Mucosa of gallbladder (tissue), 1 donor: ENCODE measurements at regions not wholly inside any gene's neighbourhood (a gene's known extent, or its start where the extent isn't known, plus 50 kb on each side); places are given as distances from the start of the nearest gene placed in this dataset.
A peak's percentile ranks its signal among the peaks of the same experiment; 100 is the strongest.

Experiments
- DNase-seq: peaks from one replicate; pipeline ENCODE4 v3.0.0-alpha.2; 2020; ENCODE audit warnings: low spot score
- donor health status: DM: no; HTN: no; CAD: no.

- DNase-seq = no peak
Measured at GRCh38 chr3:182575941-182576340, 217.4 kb upstream of the ATP11B start.

- no peak for DNase-seq
Measured at GRCh38 chr3:182583545-182583944, 209.8 kb upstream of the ATP11B start.

DNA sequence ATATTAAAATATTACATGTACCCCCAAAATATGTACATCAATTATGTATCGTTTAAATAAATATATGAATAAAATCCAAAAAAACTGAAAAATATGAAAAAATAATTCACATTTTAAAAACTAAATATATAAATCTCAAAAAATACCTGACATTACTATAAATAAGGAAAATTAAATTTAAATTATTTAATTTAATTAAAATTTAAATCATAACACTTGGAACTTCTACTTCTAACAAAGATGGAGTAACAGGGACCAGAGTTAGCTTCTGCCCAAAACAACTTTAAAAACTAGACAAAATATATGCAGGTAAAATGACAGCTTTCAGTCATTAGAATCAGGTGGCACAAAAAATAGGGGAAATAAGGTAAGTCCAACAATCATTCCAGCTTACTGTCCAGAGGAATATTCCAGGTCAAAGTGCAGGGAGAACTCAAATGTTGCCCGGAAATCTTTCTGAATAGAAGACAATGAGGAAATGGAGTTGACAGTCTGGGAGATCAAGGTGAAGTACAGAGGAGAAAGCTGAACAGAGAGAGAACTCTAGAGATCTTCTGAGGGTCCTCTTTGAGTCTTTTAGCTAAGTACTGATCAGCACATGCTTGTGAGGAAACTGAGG is 207.7 kb upstream of the ATP11B start:
- no peak for DNase-seq

DNA sequence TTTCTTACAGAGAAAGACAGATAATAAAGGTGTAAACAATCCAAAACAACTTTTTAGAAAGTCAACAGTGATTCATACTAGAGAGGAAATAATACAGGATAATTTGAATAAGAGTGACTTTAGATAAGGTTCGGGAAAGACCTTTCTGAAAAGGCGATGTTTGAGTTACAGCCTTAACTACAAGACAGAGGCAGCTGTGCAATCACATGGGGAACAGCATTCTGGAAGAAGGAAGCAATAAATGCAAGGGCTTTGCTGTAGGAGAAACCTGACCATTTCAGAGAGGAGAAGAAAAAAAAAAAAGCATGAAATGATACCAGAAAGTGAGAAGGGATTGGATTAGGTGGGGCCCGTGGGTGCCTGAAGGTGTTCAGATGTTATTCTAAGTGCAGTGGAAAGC is 200.6 kb upstream of the ATP11B start:
- DNase-seq = no peak

DNA sequence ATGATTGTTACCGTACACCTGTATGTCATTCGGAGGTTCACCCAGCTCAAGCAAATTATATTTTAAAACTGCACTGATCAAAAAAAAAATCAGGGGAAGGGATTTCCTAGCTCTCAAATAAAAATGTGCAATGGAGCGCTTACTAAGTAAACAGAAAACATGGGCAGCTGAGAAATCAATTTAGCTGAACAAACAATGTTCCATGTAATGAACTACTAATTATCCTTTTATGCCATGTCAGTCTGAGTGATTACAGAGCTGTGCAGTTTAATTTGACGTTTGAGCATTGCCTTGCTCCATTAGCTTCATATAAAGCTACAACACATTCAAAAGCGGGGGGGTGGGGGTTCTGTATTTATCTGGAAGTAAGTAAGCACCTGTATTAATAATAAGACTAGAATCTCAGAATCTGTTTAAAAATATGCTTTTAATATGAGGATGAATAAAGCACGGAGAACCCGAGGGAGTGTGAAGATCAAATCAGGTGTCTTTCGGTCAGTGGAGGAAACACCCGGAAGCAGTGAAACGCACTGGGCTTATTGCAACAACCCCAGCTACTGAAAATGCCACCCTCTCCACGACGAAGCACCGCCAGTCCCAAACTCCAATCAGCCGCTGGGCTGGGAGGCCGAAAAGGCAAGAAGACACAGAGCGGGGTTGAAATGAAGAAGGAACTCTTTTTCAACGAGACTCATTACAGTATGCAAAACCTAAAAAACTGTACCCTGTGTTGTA is 196.5 kb upstream of the ATP11B start:
- no peak for DNase-seq

- DNase-seq = no peak
Measured at GRCh38 chr3:182597621-182598041, 195.7 kb upstream of the ATP11B start.

- DNase-seq = no peak
Measured at GRCh38 chr3:182601597-182601996, 191.7 kb upstream of the ATP11B start.

- no peak for DNase-seq
Measured at GRCh38 chr3:182603501-182603900, 189.8 kb upstream of the ATP11B start.

- DNase-seq = no peak
Measured at GRCh38 chr3:182605882-182606611, 187.3 kb upstream of the ATP11B start.

DNA sequence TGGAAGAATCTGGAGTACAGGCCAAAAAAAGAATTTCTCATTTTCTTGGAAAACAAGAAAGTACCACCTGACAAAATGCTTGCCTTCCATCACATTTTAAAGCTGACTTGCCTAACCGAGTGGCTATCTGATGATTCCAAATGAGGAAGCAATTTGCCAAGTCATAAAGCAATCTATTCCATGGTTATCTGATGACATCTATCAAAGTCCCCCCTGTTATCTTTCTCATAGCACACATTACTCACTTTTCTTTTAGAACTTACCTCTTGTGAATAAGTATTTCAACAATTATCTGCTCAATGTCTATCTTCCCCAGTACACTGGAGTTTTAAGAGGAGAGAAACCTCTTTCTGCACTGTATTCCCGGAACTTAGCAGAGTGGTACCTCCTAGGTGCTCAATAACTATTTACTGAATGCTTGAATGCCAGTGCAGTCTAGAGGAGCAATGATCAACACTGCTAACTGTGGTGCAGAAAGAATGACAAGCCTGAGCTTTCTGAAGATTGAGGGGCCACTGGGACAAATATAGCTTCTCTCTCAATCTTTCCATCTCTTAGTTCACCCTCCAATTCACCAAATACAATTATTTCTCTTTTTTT is 186.3 kb upstream of the ATP11B start:
- DNase-seq = no peak

DNA sequence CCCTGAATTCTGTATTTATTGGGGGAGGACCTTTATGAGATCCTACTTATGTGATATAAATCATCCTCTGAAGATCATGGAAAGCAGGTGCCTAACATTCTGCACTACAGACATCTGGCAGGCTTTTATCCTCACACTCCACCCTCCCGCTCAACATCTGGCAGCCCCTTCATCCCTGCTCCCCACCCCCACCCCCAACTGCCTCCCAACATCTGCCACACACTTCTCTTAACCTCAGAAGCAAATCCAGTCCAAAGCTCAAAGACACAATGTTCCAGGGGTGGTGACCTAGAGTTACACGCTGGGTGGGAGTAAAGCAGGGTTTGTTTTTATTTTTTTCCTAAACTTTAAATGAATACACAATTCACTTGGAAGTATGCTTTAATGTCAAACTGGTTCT is 184.5 kb upstream of the ATP11B start:
- DNase-seq = no peak

GRCh38 chr3:182609575-182610156 is 183.6 kb upstream of the ATP11B start:
- peak; percentile 25 for DNase-seq

- no peak for DNase-seq
Measured at GRCh38 chr3:182612332-182612731, 181.0 kb upstream of the ATP11B start.

GRCh38 chr3:182617500-182617899 is 175.8 kb upstream of the ATP11B start:
- DNase-seq = no peak

DNA sequence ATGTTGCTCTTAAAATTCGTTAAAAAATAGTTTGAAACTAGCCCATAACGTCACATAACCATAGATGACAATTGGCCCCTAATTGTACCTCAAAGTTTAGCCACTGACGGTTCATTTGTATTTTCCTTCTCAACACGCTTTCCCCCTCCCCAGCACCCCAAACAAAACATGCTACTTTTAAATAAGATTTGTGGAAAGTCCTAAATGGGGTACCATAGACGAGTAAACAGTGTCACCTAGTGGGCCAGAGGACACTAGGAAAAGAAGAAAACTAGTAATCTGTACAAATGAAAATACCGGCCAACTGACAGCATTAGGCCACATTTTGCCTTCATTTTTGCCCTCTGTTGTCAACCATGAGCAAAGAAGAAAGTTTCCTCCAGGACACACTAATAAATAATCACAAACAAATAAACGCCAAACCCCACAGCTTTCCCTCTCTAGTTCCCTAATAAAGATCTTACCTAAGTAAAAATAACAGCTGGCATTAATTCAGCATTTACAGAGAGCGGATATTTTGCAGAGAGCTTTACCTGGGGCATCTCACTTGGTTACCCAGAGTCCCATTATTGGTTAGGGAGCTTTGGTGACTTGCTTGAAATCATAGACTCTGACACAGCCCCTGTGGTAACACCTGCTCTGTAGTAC is 175.1 kb upstream of the ATP11B start:
- DNase-seq = no peak

DNA sequence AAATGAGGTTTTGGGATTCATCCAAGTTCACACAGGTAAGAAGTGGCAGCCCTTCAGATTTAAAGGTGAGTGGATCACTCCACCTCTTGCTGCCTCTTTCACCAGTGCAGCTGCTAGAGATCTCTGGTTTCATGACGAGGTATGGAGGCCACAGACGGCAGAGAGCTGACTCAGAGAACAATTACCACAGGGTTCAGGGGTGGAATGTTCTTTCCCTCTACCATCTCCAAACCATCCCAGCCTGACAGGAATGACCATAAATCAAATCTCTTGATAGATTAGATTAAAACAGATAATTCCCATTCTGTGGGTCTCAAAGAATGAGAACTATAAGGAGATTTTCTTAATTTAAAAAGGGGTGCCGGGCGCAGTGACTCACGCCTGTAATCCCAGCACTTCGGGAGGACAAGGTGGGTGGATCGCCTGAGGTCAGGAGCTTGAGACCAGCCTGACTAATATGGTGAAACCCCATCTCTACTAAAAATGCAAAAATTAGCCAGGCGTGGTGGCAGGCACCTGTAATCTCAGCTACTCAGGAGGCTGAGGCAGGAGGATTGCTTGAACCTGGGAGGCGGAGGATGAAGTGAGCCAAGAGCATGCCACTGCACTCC is 174.2 kb upstream of the ATP11B start:
- no peak for DNase-seq

DNA sequence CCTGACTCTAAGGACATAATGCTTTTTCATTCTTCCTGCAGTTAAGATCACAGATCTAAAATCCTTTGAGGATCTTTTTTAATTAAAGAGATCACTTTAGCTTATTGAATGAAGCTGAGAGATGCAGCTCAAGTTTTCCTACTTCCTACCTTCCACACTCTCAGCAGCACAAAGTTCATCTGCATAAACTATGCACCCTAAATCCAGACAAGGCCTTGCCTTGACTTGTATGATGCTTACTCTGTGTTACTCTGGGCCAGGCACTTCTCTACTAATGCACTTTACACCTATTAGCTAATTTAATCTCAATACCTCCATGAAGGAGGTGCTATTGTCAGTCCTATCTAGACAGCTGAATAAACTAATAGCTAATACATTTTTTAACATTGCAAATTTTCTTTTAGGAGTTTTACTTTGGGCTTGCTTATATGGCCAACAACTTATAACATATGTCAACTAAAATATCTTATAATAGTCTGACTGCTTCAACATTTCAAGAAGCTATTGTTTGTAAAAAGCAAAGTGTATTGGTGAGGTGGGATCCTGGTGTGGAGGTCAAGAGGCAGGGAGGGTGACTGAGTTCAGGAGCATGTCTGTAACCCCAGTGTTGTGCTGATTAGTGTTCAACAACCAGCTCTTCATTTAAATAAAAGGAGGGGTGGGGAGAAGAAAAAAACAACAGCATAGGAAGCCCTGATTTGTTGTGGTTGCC is 172.4 kb upstream of the ATP11B start:
- no peak for DNase-seq

DNA sequence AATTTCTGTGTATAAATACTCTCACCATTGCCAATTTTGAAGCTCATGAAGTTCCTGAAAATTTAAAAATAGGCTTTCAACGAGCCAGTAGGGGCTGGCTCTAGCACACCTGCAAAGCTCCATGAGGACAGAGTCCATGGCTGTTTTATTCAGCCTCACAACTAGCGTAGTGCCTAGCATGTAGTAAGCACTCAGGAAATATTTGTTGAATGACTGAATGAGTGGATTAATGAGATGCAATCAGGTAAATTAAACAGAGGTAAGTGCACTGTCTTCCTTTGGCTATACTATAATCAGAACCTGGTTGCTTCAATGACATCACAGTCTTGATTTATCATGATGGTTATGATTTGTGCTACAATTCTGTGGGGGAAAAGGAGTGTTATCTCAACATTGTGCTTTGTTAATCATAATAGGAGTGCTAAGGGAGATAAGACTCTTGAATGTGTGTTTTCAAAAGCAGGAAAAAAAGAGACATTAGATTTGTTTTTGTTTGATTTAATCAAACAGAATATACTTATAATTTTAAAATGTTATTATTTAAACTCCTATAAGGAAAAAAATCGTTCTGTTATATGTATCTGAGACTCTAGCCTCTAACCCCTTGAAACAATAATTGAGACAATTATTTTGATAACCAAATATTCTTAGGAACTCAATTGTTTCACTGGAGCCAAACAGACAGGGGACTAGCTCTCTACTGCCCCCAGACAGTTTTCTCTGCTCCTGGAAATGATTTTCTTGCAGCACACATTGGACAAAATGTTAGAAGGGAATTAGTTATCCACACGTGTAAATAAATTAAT is 171.7 kb upstream of the ATP11B start:
- no peak for DNase-seq

GRCh38 chr3:182622241-182622545 is 171.1 kb upstream of the ATP11B start:
- no peak for DNase-seq
